HEK293 (cell line): ENCODE measurements at regions not wholly inside any gene's neighbourhood (a gene's known extent, or its start where the extent isn't known, plus 50 kb on each side); places are given as distances from the start of the nearest gene placed in this dataset.

Experiments
- CTCF ChIA-PET: fragments of 350-600 bp; formaldehyde crosslinking; extraction: SDS; loops from one replicate; lab custom pipeline; 2021; ENCODE audit warnings: antibody characterized with exemption; lab: Yijun Ruan, JAX
- POLR2A ChIA-PET: fragments of 300-600 bp; formaldehyde crosslinking; extraction: SDS; loops from one replicate; lab custom pipeline; 2020; ENCODE audit warnings: antibody characterized with exemption, inconsistent platforms; lab: Yijun Ruan, JAX
- H3K27ac ChIP-seq: fragments of 200-500 bp; sonication (Bioruptor generic); 2 replicates; pipeline ENCODE4 v1.5.1; 2014; ENCODE audit warnings: low read depth, low read length, control low read depth, inconsistent platforms; ENCODE audit errors: extremely low read depth
- H3K36me3 ChIP-seq, 2 experiments: fragments of 200-500 bp in 1 of 2; sonication (Bioruptor generic) in 1 of 2; 1 replicate in 1 of 2; 2 replicates in 1 of 2; pipeline ENCODE4 v1.5.1; 2014 to 2017; ENCODE audit warnings: inconsistent platforms in 2 of 2, low read length in 2 of 2; ENCODE audit not compliant: control insufficient read depth in 2 of 2, insufficient read depth in 1 of 2
- H3K4me1 ChIP-seq: fragments of 200-500 bp; sonication (Bioruptor generic); 2 replicates; pipeline ENCODE4 v1.5.1; 2014; ENCODE audit warnings: mild to moderate bottlenecking, low read length, inconsistent platforms; ENCODE audit not compliant: control insufficient read depth, insufficient read depth
- H3K4me3 ChIP-seq: 2 replicates; pipeline ENCODE4 v1.5.1; 2011; ENCODE audit warnings: low read depth, mild to moderate bottlenecking, control low read depth, low read length, moderate library complexity
- H3K9me3 ChIP-seq: fragments of 200-500 bp; sonication (Bioruptor generic); 2 replicates; pipeline ENCODE4 v1.5.1; 2014; ENCODE audit warnings: low read depth, low read length, inconsistent platforms; ENCODE audit not compliant: control insufficient read depth, insufficient read depth
- REPIN1 ChIP-seq: fragments of 450-650 bp; formaldehyde crosslinking; IDR thresholded peaks from 2 replicates; pipeline ENCODE4 v1.5.1; 2017; ENCODE audit warnings: missing biosample characterization, missing genetic modification characterization, low read depth
- SP3 ChIP-seq: fragments of 450-650 bp; formaldehyde crosslinking; IDR thresholded peaks from 2 replicates; pipeline ENCODE4 v1.5.1; 2016; ENCODE audit warnings: missing biosample characterization, missing genetic modification characterization
- ZFHX2 ChIP-seq: fragments of 450-650 bp; formaldehyde crosslinking; conservative IDR thresholded peaks from 2 replicates; pipeline ENCODE4 v1.5.1; 2016; ENCODE audit warnings: missing biosample characterization, missing genetic modification characterization
- ZNF426 ChIP-seq: fragments of 450-650 bp; formaldehyde crosslinking; IDR thresholded peaks from 2 replicates; pipeline ENCODE4 v1.5.1; 2017; ENCODE audit warnings: missing biosample characterization, missing genetic modification characterization, mild to moderate bottlenecking, inconsistent platforms, moderate library complexity
- ZNF473 ChIP-seq: fragments of 450-650 bp; formaldehyde crosslinking; IDR thresholded peaks from 2 replicates; pipeline ENCODE4 v1.5.1; 2017; ENCODE audit warnings: missing biosample characterization, missing genetic modification characterization
- ZNF596 ChIP-seq: fragments of 450-650 bp; IDR thresholded peaks from 2 replicates; pipeline ENCODE4 v1.5.0; 2018; ENCODE audit warnings: missing biosample characterization, mild to moderate bottlenecking, missing genetic modification characterization, moderate library complexity
- ZNF624 ChIP-seq: fragments of 450-650 bp; formaldehyde crosslinking; IDR thresholded peaks from 2 replicates; pipeline ENCODE4 v1.5.1; 2017; ENCODE audit warnings: missing biosample characterization, missing genetic modification characterization
- ZNF707 ChIP-seq: fragments of 450-650 bp; formaldehyde crosslinking; IDR thresholded peaks from 2 replicates; pipeline ENCODE4 v1.5.1; 2016; ENCODE audit warnings: missing biosample characterization, missing genetic modification characterization
- ZNF768 ChIP-seq: fragments of 450-650 bp; formaldehyde crosslinking; IDR thresholded peaks from 2 replicates; pipeline ENCODE4 v1.5.1; 2018; ENCODE audit warnings: missing biosample characterization, mild to moderate bottlenecking, missing genetic modification characterization
- ZNF830 ChIP-seq: fragments of 450-650 bp; IDR thresholded peaks from 2 replicates; pipeline ENCODE4 v1.5.0; 2018; ENCODE audit warnings: missing biosample characterization, missing genetic modification characterization, low read depth, mild to moderate bottlenecking, moderate library complexity
- ZNF843 ChIP-seq: fragments of 450-650 bp; formaldehyde crosslinking; IDR thresholded peaks from 2 replicates; pipeline ENCODE4 v1.5.1; 2016; ENCODE audit warnings: missing biosample characterization, missing genetic modification characterization
- ZSCAN23 ChIP-seq: fragments of 450-650 bp; formaldehyde crosslinking; IDR thresholded peaks from 2 replicates; pipeline ENCODE4 v1.5.1; 2016; ENCODE audit warnings: missing biosample characterization, missing genetic modification characterization
- TF ChIP-seq, protein P1 (sequence below): fragments of 450-650 bp; formaldehyde crosslinking; IDR thresholded peaks from 2 replicates; pipeline ENCODE4 v1.5.1; 2016; ENCODE audit warnings: missing biosample characterization, missing genetic modification characterization
- TF ChIP-seq, protein P2 (sequence below): fragments of 450-650 bp; formaldehyde crosslinking; IDR thresholded peaks from 2 replicates; pipeline ENCODE4 v1.5.1; 2016; ENCODE audit warnings: missing biosample characterization, missing genetic modification characterization
- TF ChIP-seq, protein P3 (sequence below): fragments of 450-650 bp; formaldehyde crosslinking; IDR thresholded peaks from 2 replicates; pipeline ENCODE4 v1.5.1; 2016; ENCODE audit warnings: missing biosample characterization, missing genetic modification characterization
- TF ChIP-seq, protein P4 (sequence below): fragments of 450-650 bp; formaldehyde crosslinking; IDR thresholded peaks from 2 replicates; pipeline ENCODE4 v1.5.1; 2016; ENCODE audit warnings: missing biosample characterization, missing genetic modification characterization

DNA sequence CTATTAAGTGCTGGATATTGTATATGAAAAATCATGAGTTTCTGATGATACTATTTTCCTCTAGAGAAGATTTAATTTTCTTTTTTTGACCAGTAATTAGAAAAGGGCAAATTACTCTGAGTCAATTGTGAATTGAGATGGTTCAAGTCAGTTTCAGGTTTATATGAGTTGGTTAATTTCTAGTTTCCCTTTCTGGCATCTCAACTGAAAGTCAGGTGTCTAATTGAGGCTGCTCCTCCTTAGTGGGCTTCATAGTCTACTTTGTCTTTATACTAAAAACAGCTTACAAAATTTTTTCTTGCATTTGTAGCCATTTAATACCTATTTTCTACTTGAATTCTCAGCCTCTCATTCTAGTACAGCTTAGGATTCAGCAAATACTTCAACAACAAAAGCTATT, 387.3 kb downstream of the RPS6KC1 start (continued):
- TF ChIP-seq ZNF426 = no peak
- TF ChIP-seq SP3 (tag by site-specific recombination) = no peak
- no peak for TF ChIP-seq ZNF843 (tag by site-specific recombination)

DNA sequence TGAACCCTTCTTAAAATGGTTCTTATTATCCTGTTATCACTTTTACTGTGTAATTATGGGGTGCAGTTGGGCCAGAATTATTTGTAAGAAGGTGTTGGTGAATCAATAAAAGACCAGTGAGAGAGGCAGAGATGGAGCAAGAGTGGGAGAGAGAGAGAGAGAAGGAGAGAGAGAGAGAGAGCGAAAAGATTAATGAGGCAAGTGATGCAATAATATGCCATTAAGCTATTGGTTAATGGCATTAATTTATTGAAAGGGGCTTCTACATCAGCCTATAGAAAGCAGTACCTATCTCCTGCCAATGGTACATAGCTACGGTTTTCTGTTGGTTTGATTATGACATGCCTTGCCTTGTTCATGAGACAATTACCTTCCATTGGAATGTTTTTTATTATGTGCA, 388.7 kb downstream of the RPS6KC1 start:
- TF ChIP-seq ZFHX2 (tag by site-specific recombination) (no peak), ZNF768 (tag by site-specific recombination) (no peak), ZNF596 (no peak)
- TF ChIP-seq, protein P1, sequence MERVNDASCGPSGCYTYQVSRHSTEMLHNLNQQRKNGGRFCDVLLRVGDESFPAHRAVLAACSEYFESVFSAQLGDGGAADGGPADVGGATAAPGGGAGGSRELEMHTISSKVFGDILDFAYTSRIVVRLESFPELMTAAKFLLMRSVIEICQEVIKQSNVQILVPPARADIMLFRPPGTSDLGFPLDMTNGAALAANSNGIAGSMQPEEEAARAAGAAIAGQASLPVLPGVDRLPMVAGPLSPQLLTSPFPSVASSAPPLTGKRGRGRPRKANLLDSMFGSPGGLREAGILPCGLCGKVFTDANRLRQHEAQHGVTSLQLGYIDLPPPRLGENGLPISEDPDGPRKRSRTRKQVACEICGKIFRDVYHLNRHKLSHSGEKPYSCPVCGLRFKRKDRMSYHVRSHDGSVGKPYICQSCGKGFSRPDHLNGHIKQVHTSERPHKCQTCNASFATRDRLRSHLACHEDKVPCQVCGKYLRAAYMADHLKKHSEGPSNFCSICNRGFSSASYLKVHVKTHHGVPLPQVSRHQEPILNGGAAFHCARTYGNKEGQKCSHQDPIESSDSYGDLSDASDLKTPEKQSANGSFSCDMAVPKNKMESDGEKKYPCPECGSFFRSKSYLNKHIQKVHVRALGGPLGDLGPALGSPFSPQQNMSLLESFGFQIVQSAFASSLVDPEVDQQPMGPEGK = no peak
- Histone ChIP-seq H3K4me1 (no peaks in the 10 kb centered on the region), H3K27ac (no peak overlapping the region), H3K9me3 (no peaks in the 10 kb centered on the region), H3K4me3 (no peak overlapping the region), H3K36me3 (no peaks in the 10 kb centered on the region)
- POLR2A ChIA-PET = no interaction called here
- CTCF ChIA-PET = no interaction called here

GRCh38 chr1:213440766-213441165, 389.7 kb downstream of the RPS6KC1 start:
- H3K9me3 ChIP-seq = no peaks in the 10 kb centered on the region
- H3K27ac ChIP-seq = no peak overlapping the region
- H3K4me1 ChIP-seq = no peaks in the 10 kb centered on the region
- TF ChIP-seq SP3 (tag by site-specific recombination) (no peak), ZSCAN23 (tag by site-specific recombination) (no peak), ZNF624 (no peak), REPIN1 (no peak), ZNF707 (tag by site-specific recombination) (no peak), ZNF473 (no peak), ZNF830 (no peak)
- TF ChIP-seq, protein P2, sequence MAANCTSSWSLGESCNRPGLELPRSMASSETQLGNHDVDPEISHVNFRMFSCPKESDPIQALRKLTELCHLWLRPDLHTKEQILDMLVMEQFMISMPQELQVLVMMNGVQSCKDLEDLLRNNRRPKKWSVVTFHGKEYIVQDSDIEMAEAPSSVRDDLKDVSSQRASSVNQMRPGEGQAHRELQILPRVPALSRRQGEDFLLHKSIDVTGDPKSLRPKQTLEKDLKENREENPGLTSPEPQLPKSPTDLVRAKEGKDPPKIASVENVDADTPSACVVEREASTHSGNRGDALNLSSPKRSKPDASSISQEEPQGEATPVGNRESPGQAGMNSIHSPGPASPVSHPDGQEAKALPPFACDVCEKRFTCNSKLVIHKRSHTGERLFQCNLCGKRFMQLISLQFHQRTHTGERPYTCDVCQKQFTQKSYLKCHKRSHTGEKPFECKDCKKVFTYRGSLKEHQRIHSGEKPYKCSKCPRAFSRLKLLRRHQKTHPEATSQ (tag by site-specific recombination) = no peak
- TF ChIP-seq, protein P3, sequence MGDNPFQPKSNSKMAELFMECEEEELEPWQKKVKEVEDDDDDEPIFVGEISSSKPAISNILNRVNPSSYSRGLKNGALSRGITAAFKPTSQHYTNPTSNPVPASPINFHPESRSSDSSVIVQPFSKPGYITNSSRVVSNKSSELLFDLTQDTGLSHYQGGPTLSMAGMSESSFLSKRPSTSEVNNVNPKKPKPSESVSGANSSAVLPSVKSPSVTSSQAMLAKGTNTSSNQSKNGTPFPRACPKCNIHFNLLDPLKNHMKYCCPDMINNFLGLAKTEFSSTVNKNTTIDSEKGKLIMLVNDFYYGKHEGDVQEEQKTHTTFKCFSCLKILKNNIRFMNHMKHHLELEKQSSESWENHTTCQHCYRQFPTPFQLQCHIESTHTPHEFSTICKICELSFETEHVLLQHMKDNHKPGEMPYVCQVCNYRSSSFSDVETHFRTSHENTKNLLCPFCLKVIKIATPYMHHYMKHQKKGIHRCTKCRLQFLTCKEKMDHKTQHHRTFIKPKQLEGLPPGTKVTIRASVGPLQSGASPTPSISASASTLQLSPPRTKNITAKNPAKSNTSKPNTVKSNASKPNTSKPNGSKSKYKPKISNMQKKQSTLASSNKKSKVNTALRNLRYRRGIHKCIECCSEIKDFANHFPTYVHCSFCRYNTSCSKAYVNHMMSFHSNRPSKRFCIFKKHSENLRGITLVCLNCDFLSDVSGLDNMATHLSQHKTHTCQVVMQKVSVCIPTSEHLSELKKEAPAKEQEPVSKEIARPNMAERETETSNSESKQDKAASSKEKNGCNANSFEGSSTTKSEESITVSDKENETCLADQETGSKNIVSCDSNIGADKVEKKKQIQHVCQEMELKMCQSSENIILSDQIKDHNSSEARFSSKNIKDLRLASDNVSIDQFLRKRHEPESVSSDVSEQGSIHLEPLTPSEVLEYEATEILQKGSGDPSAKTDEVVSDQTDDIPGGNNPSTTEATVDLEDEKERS = no peak
- TF ChIP-seq, protein P4, sequence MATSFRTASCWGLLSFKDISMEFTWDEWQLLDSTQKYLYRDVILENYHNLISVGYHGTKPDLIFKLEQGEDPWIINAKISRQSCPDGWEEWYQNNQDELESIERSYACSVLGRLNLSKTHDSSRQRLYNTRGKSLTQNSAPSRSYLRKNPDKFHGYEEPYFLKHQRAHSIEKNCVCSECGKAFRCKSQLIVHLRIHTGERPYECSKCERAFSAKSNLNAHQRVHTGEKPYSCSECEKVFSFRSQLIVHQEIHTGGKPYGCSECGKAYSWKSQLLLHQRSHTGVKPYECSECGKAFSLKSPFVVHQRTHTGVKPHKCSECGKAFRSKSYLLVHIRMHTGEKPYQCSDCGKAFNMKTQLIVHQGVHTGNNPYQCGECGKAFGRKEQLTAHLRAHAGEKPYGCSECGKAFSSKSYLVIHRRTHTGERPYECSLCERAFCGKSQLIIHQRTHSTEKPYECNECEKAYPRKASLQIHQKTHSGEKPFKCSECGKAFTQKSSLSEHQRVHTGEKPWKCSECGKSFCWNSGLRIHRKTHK (tag by site-specific recombination) = no peak
- H3K4me3 ChIP-seq = no peak overlapping the region
- no peaks in the 10 kb centered on the region for H3K36me3 ChIP-seq
- CTCF ChIA-PET = no interaction called here
- POLR2A ChIA-PET = no interaction called here
